HT-29 (cell line): ENCODE measurements at regions not wholly inside any gene's neighbourhood (a gene's known extent, or its start where the extent isn't known, plus 50 kb on each side); places are given as distances from the start of the nearest gene placed in this dataset.

Source experiments
- DNase-seq: peaks from one replicate; pipeline ENCODE4 v3.0.0-alpha.2; 2015; ENCODE audit warnings: low spot score

DNA sequence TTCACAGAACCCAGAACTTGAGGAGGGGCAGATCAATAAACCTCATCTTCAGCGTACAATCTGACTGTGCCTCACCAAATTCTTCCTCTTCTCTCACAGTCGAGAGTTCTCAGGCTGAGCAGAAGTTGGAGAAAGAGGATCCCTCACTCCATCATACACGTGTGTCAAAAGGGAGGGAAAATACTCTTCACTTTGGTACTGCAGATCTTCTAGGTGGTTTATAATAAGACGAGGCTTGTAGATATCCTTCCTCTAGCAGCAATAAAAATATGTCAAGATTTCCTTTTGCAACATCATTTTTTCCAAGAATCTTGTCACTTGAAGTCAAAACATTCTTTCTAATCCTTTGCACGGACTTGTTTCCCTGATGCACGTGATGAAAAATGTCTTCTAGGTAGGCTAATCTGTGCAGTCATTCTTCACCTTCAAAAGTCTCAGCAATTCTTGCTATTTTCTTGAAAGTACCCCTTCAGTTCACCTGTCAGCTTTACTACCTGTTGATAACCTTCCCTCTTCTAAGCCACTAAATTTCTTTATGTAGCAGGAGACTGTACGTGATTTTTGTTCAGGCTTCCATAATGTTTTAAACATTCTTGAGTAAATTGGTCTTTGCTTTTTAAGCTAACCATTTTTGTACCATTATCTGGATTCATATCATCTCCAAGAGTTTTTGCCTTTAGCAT, 214.1 kb downstream of the NUAK1 start:
- no peak for DNase-seq

DNA sequence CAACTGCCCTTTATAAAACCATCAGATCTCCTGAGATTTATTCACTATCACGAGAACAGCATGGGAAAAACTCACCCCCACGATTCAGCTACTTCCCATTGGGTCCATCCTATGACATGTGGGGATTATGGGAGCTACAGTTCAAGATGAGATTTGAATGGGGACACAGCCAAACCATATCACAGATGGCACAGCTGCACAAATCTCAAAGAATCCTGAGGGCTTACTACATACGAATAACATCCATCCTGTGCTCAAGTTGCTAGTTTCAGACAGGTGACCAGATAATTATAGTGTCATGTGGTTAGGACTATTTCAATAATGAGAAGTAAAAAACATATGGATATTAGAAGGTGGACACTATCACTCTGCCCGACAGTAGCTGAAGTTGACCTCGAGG, 211.2 kb downstream of the NUAK1 start:
- no peak for DNase-seq

DNA sequence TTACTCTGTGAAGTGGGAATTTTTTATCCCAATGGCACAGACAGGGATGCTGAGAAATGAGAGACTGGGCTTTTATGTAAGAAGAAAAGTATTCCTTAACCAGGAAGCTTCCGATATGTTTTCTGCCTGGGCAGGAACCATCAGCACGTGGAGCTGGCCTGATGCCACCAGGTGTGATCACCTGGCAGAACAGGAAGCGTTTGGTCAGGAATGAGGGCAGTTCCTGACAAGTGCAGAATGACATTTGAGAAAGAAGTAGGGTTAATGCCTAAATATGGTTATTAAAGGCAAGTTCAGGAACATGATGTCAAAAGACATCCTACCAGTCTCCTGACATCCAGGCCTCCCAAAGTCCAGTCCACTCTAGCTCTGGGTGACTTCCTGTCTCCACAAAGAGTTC, 210.3 kb downstream of the NUAK1 start:
- peak; percentile 28 for DNase-seq

DNA sequence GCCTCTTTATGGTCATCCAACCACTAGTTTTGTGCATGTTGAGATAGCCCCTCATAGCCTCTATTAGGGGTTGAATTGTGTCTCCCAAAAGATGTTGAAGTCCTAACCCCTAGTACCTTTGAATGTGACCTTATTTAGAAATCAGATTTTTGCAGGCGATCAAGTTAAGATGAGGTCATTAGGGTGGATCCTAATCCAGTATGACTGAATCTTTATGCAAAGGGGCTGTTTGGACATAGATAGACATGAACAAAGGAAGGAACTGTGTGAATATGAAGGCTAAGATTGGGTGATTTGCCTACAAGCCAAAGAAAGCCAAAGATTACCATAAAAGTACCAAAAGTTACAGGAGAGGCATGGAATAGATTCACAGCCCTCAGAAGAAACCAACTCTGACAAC, 209.6 kb downstream of the NUAK1 start:
- DNase-seq, result no peak

DNA sequence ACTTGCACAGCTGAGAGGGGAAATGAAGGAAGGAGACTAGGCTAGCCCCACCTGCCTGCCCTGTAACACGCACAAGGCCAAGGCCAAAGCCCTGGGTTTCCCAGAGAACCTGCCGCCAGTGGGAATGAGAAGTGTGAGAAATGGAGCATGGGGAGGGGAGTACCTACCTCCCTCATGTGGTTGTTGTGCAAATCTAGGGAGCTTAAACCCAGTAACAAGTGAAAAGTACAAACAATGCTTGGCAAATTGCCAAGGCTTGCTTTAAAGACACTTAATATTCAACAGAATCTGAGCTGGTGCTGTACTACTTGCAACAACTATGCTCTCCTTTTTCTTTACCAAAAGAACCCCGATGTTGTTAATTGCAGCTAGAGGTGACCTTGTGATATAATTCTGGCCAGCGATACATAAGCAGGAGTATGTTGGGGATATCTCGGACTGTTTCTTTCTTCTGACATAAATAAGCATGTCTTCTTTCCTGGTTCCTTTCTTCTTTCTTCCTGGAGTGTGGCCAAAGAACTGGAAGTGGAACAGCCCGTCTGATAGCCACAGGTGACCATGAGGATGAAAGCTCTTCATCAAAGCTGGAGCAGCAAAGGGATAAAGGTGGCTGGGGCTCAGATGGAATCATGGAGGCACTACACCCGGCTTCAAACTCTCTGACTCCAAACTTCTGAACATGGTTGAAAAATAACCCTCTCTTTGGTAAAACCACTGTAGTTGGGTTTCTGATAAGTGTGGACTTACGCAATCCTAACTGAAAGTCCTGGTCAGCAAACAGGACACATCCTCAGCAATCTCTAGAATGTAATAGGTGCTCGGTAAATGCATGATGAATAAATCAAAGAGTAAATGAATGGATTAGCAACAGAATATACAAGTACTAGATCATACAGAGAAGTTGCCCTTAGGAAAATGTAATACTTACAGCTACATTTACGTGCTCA, 207.9 kb downstream of the NUAK1 start:
- DNase-seq, result no peak

DNA sequence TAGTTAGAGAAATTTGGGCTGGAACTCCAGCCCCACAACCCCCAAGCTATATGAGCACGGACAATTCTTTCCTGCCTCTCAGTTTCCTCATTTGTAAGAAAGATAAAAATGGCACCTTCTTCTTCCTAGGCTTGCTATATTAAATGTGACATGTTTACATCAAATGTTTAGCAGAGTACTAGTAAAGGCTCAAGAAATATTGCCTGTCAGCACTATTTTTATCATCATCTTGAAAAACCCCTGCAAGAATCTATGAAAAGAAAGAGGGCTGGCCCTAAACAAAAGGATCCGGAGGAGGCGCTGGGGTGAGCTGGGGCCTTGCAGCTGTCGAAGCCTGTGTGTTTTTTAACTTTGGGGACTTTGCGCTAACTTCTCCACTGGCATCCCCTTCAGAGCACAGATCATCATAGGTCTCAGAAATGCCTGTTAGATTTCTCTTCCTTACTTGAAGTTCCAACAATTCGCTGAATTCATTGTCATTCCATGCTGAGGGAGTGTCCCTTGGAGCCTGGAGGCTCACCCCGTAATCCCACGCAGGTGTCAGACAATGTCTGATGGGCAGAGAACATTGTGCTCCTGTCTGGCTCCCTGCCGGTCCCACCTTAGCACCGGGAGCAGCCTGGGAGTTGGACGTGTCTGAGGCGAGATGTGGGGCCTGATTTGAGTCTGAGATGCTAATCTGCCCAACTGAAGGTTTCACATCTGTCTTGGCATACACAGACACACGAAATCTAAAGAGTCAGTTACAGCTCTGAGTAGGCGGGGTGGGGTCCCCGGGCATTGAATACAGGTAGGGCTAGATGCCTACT, 206.8 kb downstream of the NUAK1 start:
- no peak for DNase-seq

DNA sequence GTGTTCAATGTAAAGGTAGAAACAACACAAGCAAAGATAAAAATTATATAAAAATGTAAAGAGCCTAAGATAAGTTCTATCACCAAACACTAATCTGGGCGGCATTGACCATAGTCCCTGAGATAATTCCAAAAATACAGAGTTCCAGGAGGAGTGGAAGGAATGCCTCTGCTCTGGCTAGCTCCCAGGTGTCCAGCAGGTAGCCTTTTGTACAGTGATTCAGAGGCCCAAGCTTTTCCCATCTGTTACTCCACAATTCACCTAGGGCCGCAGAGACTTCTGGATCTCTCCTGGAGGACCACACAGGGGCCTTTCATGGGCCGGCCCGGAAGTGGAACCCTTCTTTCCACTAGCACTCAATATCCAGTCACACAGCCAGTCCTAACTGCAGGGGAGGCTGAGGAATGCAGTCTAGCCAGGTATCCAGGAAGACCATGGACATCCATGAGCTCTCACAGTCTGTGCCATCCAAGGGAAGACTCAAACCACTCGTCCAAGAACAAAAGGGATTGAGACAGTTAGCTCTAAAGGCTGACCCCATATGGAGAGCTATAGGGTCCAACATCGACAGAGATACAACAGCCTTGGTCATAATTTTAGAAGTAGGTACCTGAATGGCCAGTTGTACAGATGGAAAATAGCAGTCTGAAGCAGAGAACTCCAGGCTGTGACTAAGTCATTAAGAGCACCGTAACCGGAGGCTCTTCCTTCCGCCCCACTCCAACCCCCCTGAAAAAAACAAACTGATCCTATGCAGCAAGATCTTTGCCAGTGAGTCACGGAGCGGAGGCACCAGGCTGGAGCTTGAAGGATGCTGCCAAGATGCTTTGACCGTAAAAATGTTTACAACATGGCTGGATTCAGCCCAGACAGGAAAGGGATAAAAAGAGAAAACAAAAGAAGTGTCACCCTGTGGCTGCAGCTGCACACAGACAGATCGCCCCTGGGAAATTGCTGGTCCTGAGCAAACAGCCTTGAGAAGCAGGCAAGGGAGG, 204.8 kb downstream of the NUAK1 start:
- no peak for DNase-seq

DNA sequence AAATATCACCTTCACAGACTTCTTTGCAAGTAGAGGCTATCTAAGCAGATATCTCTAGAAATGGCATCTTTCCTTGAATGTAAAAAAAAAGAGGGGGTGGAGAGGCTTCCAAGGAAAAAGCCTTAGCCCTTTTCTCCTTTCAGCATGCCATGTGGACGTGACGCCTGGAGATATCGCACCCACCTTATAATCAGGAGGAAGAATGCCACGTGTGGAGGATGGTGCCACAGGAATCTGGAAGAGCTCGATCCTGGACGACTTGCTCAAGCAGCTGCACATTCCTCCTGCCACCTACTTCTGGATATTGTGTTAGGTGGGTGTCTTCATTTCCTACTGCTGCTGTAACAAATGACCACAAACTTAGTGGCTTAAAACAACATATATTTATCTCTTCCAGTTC, 203.6 kb downstream of the NUAK1 start:
- no peak for DNase-seq

DNA sequence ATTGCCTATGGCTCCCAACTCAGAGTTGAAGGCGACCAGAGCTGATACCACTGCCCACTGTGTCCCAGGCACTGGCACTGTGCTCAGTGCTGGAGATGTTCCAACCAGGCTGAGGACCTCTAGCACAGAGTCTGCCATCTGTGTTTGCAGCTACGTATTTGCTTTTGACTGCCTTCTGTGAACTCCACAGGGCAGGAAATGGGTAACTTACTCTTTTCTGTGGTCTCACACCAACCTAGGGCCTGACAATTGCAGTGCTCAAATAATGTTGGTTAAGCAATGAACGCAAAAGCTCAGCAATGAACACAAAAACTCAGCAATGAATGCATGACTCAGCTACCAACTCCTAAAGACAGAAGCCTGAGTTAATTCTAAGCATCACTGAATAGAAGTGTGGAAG, 202.8 kb downstream of the NUAK1 start:
- no peak for DNase-seq

DNA sequence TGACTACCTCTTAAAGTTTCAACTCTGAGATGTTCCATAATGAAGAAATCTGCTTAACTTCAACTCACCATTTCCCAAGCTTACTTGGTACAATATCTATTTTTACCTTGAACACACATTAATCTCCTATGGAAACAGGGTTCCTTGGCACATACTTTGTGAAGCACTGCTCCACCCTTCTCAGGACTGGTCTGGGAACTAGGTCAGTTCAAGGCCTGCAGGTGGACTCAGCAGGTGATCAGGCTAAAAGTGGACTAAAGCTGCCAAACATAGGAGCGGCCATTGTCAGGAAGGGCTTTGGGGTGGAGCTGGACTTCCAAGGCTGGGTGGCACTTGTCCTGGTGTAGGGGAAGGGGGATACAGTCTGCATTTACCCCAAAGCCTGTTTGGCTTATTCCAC, 202.3 kb downstream of the NUAK1 start:
- DNase-seq, result no peak

DNA sequence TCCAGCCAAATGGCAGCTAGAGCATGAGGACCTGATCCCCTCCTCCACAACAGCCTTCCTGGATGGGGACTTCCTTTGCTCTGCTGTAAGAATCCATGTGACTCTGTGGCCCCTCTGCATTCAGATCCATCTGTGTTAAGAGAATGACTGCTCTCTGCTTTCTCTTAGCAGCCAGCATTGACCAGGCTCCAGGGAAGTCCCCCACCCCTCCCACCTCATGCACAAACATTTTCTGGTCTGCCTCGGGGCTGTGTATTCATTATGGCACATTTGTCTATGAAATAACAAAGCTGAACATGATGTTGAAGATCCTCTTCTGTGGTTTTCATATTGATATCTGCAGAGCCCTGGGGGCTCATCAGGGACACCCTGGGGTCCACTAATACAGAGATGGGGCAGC, 201.7 kb downstream of the NUAK1 start:
- no peak for DNase-seq

DNA sequence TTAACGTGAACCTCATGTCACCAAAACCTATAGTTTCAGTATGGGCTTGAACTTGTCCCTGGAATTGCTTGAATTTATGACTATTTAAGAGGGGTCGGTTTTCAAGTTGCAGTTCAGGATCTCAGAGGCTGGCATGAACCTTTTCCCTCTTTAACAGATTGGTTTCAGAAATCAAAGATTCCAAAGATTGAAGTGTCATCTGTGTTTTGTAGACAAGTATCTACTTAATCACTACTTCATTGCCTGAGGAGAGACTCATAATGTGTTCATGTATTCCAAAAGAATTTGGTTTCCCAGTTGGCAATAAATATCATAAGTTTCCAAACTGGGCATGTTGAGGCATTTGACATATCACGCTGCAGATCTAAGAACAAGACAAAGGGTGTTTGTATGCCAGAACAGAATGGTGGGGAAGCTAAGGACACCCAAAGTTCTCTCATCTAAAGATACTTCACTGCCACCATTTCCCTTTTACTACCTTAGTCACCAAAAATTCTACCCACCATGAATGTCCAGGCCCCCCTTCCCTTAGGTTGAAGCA, 199.5 kb downstream of the NUAK1 start:
- DNase-seq, result no peak

DNA sequence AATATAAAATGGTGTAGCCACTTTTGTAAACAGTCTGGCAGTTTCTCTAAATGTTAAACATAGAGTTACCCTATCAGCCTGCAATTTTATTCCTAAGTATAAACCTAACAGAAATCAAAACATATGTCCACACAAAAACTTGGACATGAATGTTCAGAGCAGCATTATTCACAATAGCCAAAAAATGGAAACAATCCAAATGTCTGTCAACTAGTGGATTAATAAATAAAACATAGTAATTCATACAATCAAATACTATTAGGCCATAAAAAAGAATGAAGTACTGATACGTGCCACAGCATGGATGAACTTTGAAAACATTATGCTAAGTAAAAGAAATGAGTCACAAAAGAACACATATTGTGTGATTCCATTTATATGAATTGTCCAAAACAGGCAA, 196.5 kb downstream of the NUAK1 start:
- no peak for DNase-seq

DNA sequence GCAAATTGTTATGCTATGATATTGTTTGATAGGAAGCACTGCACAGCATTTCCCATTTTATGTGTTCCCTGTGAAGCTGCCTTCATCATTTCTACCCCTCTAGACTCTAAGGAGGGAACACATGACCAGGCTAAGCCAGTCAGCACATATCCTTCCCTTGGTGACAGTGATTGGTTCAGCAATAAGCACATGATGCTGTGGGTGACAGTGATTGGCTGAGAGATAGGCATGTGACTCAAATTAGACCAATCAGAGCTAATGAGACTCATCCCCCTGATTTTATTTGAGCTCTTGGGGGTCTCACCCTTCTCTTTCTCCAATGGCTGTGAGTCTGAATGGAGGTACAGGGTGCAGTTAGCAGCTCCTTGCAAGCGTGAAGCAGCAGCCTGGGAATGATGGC, 195.2 kb downstream of the NUAK1 start:
- DNase-seq, result no peak

DNA sequence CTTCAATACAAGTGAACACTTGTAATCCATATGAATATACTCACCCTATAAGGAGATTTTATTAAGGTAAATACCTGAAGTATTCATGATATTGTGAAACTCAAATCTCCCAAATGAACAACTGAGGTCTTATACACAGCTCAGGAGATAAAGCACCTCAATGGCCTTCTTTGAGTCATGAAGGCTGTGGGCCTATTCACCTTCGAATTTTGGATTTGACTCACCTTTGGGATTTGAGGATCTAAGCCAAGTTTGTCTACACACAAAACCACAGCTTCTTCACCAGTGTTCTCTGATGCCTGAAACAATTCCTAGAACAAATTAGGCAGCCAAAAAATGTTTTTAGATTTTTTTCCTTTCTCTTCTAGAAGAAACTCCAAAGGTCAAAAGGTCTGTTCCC, 194.1 kb downstream of the NUAK1 start:
- no peak for DNase-seq

DNA sequence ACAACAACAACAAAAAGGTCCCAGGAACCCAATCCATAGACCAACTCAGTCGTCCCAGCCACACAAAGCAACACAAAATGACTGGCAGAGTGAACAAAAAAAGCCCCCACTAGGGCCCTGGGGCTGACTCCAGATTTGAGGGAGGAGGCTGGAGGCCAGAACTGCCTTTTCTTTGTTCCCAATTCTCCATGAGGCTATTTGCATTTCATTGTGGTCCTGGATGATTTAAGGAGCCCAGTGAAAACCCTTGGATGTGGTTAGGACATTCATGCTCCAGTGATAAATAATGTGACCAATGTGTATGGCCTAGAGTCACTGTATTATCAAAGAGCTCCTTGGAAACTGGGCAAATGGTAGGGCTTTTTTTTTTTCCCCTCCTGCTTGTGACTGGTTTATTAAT, 192.9 kb downstream of the NUAK1 start:
- no peak for DNase-seq

DNA sequence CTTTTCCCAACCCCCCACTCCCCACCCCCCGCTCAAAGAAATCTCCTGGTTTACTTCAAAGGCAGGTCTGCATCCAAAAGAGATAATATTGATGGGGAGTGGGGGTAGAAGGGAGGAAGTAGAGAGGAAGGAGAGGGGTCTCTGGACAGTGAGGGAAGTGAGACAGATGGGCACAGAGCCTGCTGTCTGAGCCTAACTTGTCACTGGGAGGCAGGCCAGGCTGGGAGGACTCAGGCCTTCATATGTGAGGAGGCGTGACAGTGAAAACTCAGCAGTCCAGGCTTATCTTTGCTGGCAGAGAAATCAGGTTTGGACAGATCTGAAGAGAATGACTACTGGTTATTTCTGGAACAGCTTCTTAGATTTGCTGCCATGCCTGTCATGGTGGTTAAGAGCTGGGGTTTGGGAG, 192.3 kb downstream of the NUAK1 start:
- no peak for DNase-seq

DNA sequence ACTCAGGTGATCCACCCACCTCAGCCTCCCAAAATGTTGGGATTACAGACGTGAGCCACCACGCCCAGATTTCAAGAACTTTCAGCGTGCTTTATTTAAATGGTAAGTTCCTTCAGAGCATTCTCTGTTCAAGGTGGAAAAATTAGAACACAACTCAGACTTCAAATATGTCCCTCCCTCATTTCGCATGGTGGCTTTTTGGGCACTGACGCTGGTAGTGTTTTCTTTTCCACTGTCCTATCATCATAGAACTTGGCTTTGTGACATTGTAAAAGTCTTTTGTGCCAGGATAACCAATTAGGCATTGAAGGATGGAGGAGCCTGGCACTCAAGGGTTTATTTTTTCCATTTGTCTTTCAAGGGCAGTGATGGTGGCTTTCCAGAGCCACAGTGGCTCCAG, 190.8 kb downstream of the NUAK1 start:
- DNase-seq, result no peak

DNA sequence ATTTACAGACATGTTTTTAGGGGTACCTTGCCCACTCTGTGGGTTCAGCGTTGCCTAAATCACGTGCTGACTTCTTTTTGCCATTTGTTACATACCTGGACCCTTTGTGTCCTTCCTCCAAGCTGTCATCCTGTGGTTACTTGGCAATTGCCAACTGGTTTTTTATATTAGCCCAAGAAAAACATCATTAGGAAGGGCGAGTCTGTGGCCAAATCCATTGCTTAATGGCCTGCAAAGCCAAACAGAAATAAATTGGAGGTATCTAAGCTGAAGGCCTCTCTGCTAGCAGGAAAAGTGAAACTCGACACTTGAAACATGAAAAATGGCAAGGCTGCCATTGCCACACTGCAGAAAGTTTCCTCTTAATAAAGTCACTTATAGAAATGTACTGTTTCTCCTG, 190.4 kb downstream of the NUAK1 start:
- DNase-seq, result no peak

DNA sequence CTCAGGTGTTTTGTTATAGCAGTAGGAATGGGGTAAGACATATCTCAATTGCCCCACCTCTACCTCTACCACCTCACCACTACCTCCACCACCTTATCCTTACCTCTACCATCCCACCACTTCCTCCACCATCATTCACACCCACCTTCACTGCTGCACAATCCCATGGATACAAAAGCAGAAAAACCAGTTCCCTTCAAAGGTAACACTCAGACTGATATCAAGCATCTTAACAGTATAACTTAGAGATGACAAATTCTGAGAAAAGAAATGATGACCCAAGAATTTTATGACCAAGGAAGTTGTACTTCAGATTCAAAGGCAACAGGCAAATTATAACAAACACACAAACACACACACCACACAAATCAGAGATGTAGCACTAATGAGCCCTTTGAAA, 189.4 kb downstream of the NUAK1 start:
- DNase-seq, result no peak

DNA sequence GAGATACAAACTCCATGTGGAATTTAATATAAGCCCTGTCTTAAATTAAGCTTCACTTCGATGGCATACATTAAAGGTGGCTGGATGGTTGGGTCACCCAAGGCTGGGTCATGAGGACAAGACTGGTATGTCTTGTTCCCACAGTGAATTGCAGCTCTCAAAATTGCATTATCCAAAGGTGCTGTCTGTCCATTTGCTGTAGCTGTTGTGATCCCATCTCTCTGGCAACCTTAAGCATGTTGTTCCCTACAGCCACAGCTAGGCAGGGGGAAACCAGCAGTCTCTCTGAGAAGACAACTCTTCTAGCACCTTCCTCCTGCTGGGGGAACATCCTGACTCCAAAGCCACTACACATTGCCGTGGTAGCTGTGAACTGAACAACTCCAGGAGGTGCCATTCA, 187.0 kb downstream of the NUAK1 start:
- DNase-seq, result no peak
